ENCODE measurements at regions not wholly inside any gene's neighbourhood (a gene's known extent, or its start where the extent isn't known, plus 50 kb on each side); places are given as distances from the start of the nearest gene placed in this dataset.
"Not testable (repeated sequence)": the region's sequence is repeated elsewhere in the genome, so short reads cannot be mapped to it uniquely, and the experiment has no call there.

GRCh38 chr1:5613900-5614299 lies 378.3 kb downstream of the NPHP4 start:
- 59 to 60% methylated on average over 4 of the region's 4 CpGs for WGBS, 2 donors
- DNase-seq = no peak
- intact Hi-C loops (cut with DNase I; ENCODE audit: low total_unique reads) = no loop called here
- H3K36me3 ChIP-seq (ENCODE audit: low read depth, missing control alignments) = no peaks in the 10 kb centered on the region
- no peak overlapping the region for H3K4me3 ChIP-seq
- no peaks in the 10 kb centered on the region for H3K27me3 ChIP-seq
- no peaks in the 10 kb centered on the region for H3K9me3 ChIP-seq
- H3K4me1 ChIP-seq = no peaks in the 10 kb centered on the region
- TF ChIP-seq, protein P1, sequence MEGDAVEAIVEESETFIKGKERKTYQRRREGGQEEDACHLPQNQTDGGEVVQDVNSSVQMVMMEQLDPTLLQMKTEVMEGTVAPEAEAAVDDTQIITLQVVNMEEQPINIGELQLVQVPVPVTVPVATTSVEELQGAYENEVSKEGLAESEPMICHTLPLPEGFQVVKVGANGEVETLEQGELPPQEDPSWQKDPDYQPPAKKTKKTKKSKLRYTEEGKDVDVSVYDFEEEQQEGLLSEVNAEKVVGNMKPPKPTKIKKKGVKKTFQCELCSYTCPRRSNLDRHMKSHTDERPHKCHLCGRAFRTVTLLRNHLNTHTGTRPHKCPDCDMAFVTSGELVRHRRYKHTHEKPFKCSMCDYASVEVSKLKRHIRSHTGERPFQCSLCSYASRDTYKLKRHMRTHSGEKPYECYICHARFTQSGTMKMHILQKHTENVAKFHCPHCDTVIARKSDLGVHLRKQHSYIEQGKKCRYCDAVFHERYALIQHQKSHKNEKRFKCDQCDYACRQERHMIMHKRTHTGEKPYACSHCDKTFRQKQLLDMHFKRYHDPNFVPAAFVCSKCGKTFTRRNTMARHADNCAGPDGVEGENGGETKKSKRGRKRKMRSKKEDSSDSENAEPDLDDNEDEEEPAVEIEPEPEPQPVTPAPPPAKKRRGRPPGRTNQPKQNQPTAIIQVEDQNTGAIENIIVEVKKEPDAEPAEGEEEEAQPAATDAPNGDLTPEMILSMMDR (IDR thresholded peaks at IDR 0.05) = no peak
- TF ChIP-seq POLR2A (IDR thresholded peaks at IDR 0.05) = no peak
- no peak overlapping the region for H3K27ac ChIP-seq

DNA sequence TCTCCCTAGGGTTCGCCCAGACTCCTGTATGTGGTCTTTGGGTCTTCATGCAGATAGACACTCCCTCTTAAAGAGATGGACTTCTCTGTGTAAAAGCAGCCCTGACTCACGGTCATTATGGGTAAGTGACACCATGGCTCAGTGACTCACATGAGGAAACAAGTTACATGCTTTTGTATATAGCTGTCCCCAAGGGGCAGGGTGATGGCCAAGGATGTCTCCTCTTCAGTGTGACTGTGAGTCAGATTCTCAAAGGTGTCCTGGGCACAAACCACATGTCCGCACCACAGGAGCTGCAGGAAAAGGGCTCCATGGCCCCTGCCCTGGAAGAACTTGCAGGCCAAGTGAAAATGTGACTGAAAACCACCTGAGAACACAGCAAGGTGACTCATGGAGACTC lies 380.4 kb downstream of the NPHP4 start:
- Histone ChIP-seq H3K27me3 (no peaks in the 10 kb centered on the region), H3K4me1 (no peaks in the 10 kb centered on the region), H3K4me3 (no peak overlapping the region), H3K27ac (no peak overlapping the region), H3K9me3 (no peaks in the 10 kb centered on the region), H3K36me3 (ENCODE audit: low read depth, missing control alignments) (no peaks in the 10 kb centered on the region)
- intact Hi-C loops (cut with DNase I; ENCODE audit: low total_unique reads) = no loop called here
- WGBS, 2 donors = 77 to 92% methylated on average over 3 of the region's 3 CpGs
- TF ChIP-seq, protein P1 (IDR thresholded peaks at IDR 0.05) = no peak
- no peak for TF ChIP-seq POLR2A (IDR thresholded peaks at IDR 0.05)
- no peak for DNase-seq

DNA sequence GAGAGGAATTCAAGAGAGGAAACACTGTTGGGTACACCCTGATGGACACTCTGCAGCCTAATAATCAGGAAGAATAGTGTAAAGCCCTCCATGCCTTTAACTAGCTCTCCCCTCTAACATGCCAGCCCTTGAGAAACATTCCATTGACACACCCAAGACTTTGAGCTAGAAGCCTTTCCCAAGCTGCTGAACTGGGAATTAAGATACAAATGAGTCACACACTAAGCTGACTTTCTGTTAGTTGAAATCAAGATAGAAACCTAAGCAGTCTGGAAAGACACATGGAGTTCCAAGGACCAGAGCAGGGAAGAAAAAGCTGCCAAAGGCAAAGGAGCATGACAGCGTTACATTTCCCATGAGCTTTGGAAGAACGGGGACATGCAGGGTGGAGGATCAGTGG lies 380.8 kb downstream of the NPHP4 start:
- Histone ChIP-seq H3K4me1 (no peaks in the 10 kb centered on the region), H3K9me3 (no peaks in the 10 kb centered on the region), H3K27me3 (no peaks in the 10 kb centered on the region), H3K27ac (no peak overlapping the region), H3K36me3 (ENCODE audit: low read depth, missing control alignments) (no peaks in the 10 kb centered on the region), H3K4me3 (no peak overlapping the region)
- DNase-seq = no peak
- WGBS, 2 donors = 93 to 95% methylated on average over 2 of the region's 2 CpGs
- intact Hi-C loops (cut with DNase I; ENCODE audit: low total_unique reads) = no loop called here
- TF ChIP-seq, protein P1 (IDR thresholded peaks at IDR 0.05) = no peak
- TF ChIP-seq POLR2A (IDR thresholded peaks at IDR 0.05) = no peak

GRCh38 chr1:5610432-5610831 lies 381.8 kb downstream of the NPHP4 start:
- Histone ChIP-seq H3K9me3 (no peaks in the 10 kb centered on the region), H3K36me3 (ENCODE audit: low read depth, missing control alignments) (no peaks in the 10 kb centered on the region), H3K4me3 (no peak overlapping the region), H3K27me3 (no peaks in the 10 kb centered on the region), H3K4me1 (no peaks in the 10 kb centered on the region), H3K27ac (no peak overlapping the region)
- intact Hi-C loops (cut with DNase I; ENCODE audit: low total_unique reads) = no loop called here
- WGBS, 2 donors = 79 to 82% methylated on average over 1 of the region's 1 CpG
- no peak for TF ChIP-seq POLR2A (IDR thresholded peaks at IDR 0.05)
- TF ChIP-seq, protein P1 (IDR thresholded peaks at IDR 0.05) = no peak
- no peak for DNase-seq

- Histone ChIP-seq H3K9me3 (no peaks in the 10 kb centered on the region), H3K4me3 (no peak overlapping the region), H3K27me3 (no peaks in the 10 kb centered on the region), H3K36me3 (ENCODE audit: low read depth, missing control alignments) (no peaks in the 10 kb centered on the region), H3K4me1 (no peaks in the 10 kb centered on the region), H3K27ac (no peak overlapping the region)
- intact Hi-C loops (cut with DNase I; ENCODE audit: low total_unique reads) = no loop called here
- TF ChIP-seq, protein P1 (IDR thresholded peaks at IDR 0.05) = no peak
- no peak for TF ChIP-seq POLR2A (IDR thresholded peaks at IDR 0.05)
- no peak for DNase-seq
- WGBS, 2 donors = 80 to 91% methylated on average over 3 of the region's 3 CpGs
Measured at GRCh38 chr1:5603353-5604104, 388.7 kb downstream of the NPHP4 start.

- H3K27me3 ChIP-seq; H3K36me3 ChIP-seq (ENCODE audit: low read depth, missing control alignments); H3K4me3 ChIP-seq; H3K27ac ChIP-seq; H3K4me1 ChIP-seq; H3K9me3 ChIP-seq; DNase-seq; intact Hi-C loops (cut with DNase I; ENCODE audit: low total_unique reads): not testable (repeated sequence)
- WGBS, 2 donors = 27 to 28% methylated on average over 4 to 5 of the region's 5 CpGs
Measured at GRCh38 chr1:5602718-5603117, 389.5 kb downstream of the NPHP4 start.
